GM21526 (cell line): ENCODE measurements at regions not wholly inside any gene's neighbourhood (a gene's known extent, or its start where the extent isn't known, plus 50 kb on each side); places are given as distances from the start of the nearest gene placed in this dataset.
"Not testable (repeated sequence)": the region's sequence is repeated elsewhere in the genome, so short reads cannot be mapped to it uniquely, and the experiment has no call there.

Experiments
- ATAC-seq: cut with Tn5 transposase; IDR thresholded peaks from one replicate; pipeline ENCODE4 v1.9.1; 2021; ENCODE audit warnings: moderate library complexity; ENCODE audit not compliant: unreplicated experiment, low FRiP score

GRCh38 chr11:34001557-34002064, 49.9 kb upstream of the CAPRIN1 start:
- ATAC-seq, result no peak

DNA sequence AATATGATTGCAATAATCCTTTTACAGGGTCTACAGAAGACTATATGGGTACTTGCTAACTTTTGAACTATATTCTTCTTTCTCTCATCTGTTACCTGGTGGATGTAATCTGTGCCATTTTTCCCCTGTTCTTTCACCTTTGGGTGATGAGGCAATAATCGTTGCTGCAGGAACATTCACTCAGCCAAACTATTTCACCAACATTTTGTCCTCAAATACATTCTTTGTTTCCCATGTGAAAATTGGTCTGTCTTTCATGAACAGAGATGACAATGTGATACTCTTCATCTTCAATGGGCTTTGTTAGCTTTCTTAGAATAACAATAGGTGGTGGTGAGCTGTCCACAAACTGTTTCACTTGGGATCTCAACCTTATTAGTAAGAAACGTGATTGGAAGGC, 52.1 kb upstream of the CAPRIN1 start:
- no peak for ATAC-seq

DNA sequence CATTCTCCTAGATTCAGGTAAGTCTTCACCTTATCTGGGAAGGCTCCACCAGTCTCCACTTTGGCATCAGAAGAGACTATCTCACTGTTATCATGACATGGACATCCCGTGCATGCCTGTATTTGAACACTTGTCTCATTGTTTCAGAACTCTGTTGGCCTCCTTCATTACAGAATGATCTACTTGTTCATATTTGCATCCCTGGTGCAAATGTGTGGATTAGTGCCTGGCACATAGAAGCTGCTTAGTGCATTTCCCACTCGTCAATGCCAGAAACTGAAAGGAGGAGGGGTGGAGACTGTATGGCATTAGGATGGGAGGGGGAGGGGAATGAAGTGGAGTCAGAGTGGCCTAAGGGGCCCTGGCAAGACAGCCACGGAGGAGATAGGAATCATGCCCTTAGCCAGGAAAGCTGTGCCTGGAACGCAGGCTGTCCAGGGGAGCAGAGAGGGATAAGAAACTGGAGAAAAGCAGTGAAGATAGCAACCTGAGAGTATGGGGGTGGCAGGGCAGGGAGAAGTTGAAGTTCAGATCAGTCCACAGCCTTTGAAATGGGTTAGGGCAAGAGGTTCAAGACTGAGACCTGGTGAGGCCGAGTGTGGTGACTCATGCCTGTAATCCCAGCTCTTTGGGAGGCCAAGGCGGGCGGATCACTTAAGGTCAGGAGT, 53.8 kb upstream of the CAPRIN1 start:
- no peak for ATAC-seq

GRCh38 chr11:33996498-33997454, 54.8 kb upstream of the CAPRIN1 start:
- peak; percentile 70 for ATAC-seq

DNA sequence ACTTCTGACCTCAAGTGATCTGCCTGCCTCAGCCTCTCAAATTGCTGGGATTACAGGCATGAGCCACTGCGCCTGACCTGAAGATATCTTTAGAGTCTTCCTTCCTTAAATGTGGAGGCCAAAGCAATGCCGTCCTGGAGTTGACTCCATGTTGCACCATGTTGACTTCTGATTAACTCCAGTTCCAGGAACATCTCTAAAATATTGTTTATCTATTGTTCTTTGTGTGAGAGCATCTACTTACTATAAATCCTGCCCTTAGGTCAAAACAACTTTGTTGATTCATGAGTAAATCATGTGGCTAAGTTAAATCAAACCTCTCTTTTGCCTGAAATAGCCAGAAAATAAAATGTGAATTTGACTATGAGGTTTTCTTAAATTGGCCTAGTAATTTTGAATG, 56.6 kb upstream of the CAPRIN1 start:
- ATAC-seq, result no peak

DNA sequence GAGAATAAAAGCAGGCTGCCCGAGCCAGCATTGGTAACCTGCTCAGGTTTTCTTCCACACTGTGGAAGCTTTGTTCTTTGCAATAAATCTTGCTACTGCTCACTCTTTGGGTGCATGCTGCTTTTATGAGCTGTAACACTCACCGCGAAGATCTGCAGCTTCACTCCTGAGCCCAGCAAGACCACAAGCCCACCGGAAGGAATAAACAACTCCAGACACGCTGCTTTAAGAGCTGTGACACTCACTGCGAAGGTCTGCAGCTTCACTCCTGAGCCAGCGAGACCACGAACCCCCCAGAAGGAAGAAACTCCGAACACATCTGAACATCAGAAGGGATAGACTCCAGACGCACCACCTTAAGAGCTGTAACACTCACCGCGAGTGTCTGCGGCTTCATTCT, 60.4 kb upstream of the CAPRIN1 start:
- not testable (repeated sequence) for ATAC-seq

- not testable (repeated sequence) for ATAC-seq
These were observed 61.4 kb upstream of the CAPRIN1 start for GRCh38 chr11:33990131-33990530.

GRCh38 chr11:33989461-33989860, 62.1 kb upstream of the CAPRIN1 start:
- ATAC-seq, result no peak

GRCh38 chr11:33988586-33989370, 62.8 kb upstream of the CAPRIN1 start:
- no peak for ATAC-seq

DNA sequence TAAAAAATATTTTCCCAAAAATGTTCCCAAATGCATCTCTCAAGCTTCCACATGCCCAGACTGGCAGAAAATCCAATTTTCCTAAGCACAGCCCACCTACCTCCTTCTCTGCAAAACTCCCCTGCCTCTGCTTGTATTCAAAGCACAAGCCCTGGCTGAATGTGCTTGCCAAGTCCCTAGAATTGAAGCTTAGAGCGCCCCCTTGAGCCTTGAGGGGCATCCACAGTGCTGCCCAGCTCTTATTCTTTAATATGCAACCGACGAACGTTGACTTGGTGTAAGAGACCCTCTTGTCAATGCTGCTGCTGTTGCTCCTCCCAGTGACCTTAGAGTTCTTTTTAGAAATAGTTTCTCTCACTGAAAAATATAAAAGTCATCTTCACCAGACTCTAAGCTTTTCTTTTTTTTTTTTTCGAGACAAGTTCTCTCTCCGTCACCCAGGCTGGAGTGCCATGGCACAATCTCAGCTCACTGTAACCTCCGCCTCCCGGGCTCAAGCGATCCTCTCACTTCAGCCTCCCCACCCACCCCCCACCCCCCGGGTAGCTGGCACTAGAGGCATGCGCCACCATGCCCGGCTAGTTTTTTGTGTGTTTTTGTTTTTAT, 63.5 kb upstream of the CAPRIN1 start:
- ATAC-seq, result no peak

DNA sequence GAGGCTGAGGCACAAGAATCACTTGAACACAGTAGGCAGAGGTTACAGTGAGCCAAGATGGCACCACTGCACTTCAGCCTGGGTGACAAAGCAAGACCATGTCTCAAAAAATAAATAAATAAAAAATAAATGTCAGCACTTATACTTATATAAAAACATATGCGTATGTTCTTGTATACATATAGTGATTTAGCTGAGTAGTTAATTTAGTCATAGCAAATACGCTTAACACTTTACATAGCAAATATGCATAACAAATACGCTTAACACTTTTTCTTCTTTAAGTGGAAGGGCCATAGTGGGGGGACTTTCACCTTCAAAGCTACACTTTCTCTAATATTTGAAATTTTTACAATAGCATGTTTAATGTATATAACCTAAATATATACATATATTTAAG, 64.0 kb upstream of the CAPRIN1 start:
- ATAC-seq, result no peak

GRCh38 chr11:33986597-33987501, 64.7 kb upstream of the CAPRIN1 start:
- ATAC-seq, result not testable (repeated sequence)

DNA sequence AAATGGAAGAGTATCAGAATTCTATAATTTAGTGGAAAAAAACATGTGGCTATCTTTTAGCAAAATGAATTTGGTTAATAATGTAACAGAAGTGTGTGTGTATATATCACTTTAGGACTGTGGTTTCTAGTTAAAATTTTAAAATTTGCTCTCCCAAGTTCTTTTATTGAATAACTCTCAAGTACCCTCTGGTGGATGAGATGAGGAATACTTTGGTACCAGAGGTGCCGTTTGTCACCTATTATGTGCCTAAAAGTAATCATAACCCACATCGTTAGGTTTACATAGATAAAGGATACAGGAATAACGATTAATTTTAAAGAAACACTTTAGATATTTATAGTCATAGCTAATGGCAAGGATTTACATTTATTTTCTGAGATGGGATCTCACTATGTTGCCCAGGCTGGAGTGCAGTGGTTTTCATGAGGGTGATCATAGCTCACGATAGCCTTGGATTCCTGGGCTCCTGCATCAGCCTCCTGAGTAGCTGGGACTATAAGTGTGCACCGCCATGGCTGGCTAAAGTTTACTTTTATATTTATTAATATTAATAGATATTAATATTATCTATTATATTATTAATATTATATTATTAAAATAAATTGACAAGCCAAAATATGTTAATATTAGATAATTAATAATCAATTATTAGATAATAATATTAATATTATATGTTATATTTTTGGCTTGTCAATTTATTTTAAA, 66.7 kb upstream of the CAPRIN1 start:
- ATAC-seq, result no peak

GRCh38 chr11:33982661-33983060, 68.9 kb upstream of the CAPRIN1 start:
- no peak for ATAC-seq

DNA sequence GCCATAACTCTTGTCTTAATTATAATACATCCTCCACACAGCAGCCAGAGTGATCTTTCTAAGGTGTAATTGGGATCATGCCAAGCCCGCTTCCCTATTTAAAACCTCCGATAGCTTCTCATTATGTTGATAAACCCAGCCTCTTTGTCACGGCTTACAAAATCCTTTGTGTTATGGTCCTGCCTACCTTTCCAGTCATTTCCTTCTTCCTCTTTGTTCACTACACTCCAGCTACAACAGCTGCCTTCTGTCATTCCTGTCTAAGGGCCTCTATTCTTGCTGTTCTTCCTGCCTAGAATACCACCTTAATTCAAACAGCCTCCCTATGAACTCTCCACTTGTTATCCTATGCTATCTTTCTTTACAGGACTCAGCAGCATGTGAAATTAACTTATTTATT, 70.6 kb upstream of the CAPRIN1 start:
- ATAC-seq, result no peak

- ATAC-seq, result no peak
These were observed 73.2 kb upstream of the CAPRIN1 start for GRCh38 chr11:33978376-33978775.

GRCh38 chr11:33977676-33978075, 73.9 kb upstream of the CAPRIN1 start:
- no peak for ATAC-seq

GRCh38 chr11:33976495-33977199, 74.9 kb upstream of the CAPRIN1 start:
- ATAC-seq, result no peak
